GM12878 (cell line): ENCODE measurements at regions not wholly inside any gene's neighbourhood (a gene's known extent, or its start where the extent isn't known, plus 50 kb on each side); places are given as distances from the start of the nearest gene placed in this dataset.

Source experiments
- CHD2 ChIP-seq: IDR thresholded peaks from 2 replicates; pipeline ENCODE4 v1.6.1; 2011; ENCODE audit warnings: low read depth, low read length, improper control_type of control experiment, borderline replicate concordance
- CHD4 ChIP-seq: fragments of 200-600 bp; sonication (generic); IDR thresholded peaks from 2 replicates; pipeline ENCODE4 v1.6.1; 2016; ENCODE audit warnings: mild to moderate bottlenecking
- EP300 ChIP-seq, 2 experiments: fragments of 150-350 bp in 1 of 2; IDR thresholded peaks; 2 replicates each; pipeline ENCODE4 v1.6.1; 2011 to 2012; ENCODE audit warnings: low read depth in 2 of 2, low read length in 2 of 2, borderline replicate concordance in 1 of 2, improper control_type of control experiment in 1 of 2, inconsistent platforms in 1 of 2; ENCODE audit not compliant: control insufficient read depth in 1 of 2
- LARP7 ChIP-seq: fragments of 450-650 bp; IDR thresholded peaks from 2 replicates; pipeline ENCODE4 v1.6.1; 2017; ENCODE audit warnings: mild to moderate bottlenecking
- NR2F1 ChIP-seq: fragments of 450-650 bp; conservative IDR thresholded peaks from 2 replicates; pipeline ENCODE4 v1.6.1; 2017; ENCODE audit warnings: mild to moderate bottlenecking
- RAD51 ChIP-seq: fragments of 450-650 bp; IDR thresholded peaks from 2 replicates; pipeline ENCODE4 v1.6.1; 2016; ENCODE audit warnings: moderate library complexity, mild to moderate bottlenecking, inconsistent platforms
- TF ChIP-seq, protein P1 (sequence below): fragments of 450-650 bp; IDR thresholded peaks from 2 replicates; pipeline ENCODE4 v1.6.1; 2017; ENCODE audit warnings: mild to moderate bottlenecking
- TF ChIP-seq, protein P2 (sequence below): fragments of 450-650 bp; formaldehyde crosslinking; IDR thresholded peaks from 2 replicates; pipeline ENCODE4 v1.4.0; 2020; ENCODE audit warnings: mild to moderate bottlenecking, moderate library complexity
- TF ChIP-seq, protein P3 (sequence below): fragments of 450-650 bp; IDR thresholded peaks from 2 replicates; pipeline ENCODE4 v1.6.1; 2014; ENCODE audit warnings: mild to moderate bottlenecking
- TF ChIP-seq, protein P4 (sequence below): fragments of 450-650 bp; conservative IDR thresholded peaks from 2 replicates; pipeline ENCODE4 v1.6.1; 2017; ENCODE audit warnings: mild to moderate bottlenecking, moderate library complexity

DNA sequence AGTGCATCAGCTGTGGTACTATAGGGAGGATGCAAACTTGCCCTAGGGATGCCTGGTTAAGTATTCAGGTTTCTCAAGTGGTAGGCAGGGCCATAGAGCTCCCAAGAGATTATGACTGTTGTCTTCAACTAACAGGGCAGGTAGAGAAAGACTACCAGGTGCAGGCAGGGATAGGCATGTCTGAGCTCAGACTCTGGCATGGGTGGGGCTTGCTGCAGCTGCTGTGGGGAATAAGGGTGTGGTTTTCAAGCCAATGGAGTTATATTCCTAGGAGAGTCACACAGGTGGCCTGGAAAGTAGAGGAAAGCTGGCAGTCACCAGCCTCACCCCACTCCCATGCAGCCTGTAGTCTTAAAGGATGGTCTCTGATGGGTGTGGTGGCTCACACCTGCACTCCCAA is 673.4 kb upstream of the ADGRL4 start (continued):
- TF ChIP-seq, protein P1, sequence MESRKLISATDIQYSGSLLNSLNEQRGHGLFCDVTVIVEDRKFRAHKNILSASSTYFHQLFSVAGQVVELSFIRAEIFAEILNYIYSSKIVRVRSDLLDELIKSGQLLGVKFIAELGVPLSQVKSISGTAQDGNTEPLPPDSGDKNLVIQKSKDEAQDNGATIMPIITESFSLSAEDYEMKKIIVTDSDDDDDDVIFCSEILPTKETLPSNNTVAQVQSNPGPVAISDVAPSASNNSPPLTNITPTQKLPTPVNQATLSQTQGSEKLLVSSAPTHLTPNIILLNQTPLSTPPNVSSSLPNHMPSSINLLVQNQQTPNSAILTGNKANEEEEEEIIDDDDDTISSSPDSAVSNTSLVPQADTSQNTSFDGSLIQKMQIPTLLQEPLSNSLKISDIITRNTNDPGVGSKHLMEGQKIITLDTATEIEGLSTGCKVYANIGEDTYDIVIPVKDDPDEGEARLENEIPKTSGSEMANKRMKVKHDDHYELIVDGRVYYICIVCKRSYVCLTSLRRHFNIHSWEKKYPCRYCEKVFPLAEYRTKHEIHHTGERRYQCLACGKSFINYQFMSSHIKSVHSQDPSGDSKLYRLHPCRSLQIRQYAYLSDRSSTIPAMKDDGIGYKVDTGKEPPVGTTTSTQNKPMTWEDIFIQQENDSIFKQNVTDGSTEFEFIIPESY: no peak
- TF ChIP-seq CHD4 (no peak), NR2F1 (no peak), LARP7 (no peak), EP300 (IDR thresholded peaks at IDR 0.05; ENCODE audit: borderline replicate concordance in 1 of 2, control insufficient read depth in 1 of 2, low read depth in 2 of 2, low read length in 2 of 2) (no peak), RAD51 (no peak), CHD2 (no peak)
- TF ChIP-seq, protein P2, sequence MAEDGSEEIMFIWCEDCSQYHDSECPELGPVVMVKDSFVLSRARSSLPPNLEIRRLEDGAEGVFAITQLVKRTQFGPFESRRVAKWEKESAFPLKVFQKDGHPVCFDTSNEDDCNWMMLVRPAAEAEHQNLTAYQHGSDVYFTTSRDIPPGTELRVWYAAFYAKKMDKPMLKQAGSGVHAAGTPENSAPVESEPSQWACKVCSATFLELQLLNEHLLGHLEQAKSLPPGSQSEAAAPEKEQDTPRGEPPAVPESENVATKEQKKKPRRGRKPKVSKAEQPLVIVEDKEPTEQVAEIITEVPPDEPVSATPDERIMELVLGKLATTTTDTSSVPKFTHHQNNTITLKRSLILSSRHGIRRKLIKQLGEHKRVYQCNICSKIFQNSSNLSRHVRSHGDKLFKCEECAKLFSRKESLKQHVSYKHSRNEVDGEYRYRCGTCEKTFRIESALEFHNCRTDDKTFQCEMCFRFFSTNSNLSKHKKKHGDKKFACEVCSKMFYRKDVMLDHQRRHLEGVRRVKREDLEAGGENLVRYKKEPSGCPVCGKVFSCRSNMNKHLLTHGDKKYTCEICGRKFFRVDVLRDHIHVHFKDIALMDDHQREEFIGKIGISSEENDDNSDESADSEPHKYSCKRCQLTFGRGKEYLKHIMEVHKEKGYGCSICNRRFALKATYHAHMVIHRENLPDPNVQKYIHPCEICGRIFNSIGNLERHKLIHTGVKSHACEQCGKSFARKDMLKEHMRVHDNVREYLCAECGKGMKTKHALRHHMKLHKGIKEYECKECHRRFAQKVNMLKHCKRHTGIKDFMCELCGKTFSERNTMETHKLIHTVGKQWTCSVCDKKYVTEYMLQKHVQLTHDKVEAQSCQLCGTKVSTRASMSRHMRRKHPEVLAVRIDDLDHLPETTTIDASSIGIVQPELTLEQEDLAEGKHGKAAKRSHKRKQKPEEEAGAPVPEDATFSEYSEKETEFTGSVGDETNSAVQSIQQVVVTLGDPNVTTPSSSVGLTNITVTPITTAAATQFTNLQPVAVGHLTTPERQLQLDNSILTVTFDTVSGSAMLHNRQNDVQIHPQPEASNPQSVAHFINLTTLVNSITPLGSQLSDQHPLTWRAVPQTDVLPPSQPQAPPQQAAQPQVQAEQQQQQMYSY: no peak
- TF ChIP-seq, protein P3, sequence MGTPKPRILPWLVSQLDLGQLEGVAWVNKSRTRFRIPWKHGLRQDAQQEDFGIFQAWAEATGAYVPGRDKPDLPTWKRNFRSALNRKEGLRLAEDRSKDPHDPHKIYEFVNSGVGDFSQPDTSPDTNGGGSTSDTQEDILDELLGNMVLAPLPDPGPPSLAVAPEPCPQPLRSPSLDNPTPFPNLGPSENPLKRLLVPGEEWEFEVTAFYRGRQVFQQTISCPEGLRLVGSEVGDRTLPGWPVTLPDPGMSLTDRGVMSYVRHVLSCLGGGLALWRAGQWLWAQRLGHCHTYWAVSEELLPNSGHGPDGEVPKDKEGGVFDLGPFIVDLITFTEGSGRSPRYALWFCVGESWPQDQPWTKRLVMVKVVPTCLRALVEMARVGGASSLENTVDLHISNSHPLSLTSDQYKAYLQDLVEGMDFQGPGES: no peak
- TF ChIP-seq, protein P4, sequence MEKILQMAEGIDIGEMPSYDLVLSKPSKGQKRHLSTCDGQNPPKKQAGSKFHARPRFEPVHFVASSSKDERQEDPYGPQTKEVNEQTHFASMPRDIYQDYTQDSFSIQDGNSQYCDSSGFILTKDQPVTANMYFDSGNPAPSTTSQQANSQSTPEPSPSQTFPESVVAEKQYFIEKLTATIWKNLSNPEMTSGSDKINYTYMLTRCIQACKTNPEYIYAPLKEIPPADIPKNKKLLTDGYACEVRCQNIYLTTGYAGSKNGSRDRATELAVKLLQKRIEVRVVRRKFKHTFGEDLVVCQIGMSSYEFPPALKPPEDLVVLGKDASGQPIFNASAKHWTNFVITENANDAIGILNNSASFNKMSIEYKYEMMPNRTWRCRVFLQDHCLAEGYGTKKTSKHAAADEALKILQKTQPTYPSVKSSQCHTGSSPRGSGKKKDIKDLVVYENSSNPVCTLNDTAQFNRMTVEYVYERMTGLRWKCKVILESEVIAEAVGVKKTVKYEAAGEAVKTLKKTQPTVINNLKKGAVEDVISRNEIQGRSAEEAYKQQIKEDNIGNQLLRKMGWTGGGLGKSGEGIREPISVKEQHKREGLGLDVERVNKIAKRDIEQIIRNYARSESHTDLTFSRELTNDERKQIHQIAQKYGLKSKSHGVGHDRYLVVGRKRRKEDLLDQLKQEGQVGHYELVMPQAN: no peak
